Upper lobe of right lung (tissue), 1 donor: ENCODE measurements at regions not wholly inside any gene's neighbourhood (a gene's known extent, or its start where the extent isn't known, plus 50 kb on each side); places are given as distances from the start of the nearest gene placed in this dataset.

Experiments used
- ATAC-seq: fragments of 200-7000 bp; cut with Tn5 transposase; one replicate; pipeline ENCODE4 v1.9.1; 2020; ENCODE audit warnings: mild to moderate bottlenecking, moderate library complexity
- DNase-seq: peaks from one replicate; pipeline ENCODE4 v3.0.0-alpha.2; 2020
- H3K27ac ChIP-seq: fragments of 200-600 bp; one replicate; pipeline ENCODE4 v1.8.0; 2022
- H3K27me3 ChIP-seq: fragments of 200-600 bp; one replicate; pipeline ENCODE4 v1.8.0; 2022; ENCODE audit warnings: mild to moderate bottlenecking
- H3K36me3 ChIP-seq: fragments of 200-600 bp; one replicate; pipeline ENCODE4 v1.8.0; 2022
- H3K4me1 ChIP-seq: fragments of 200-600 bp; one replicate; pipeline ENCODE4 v1.8.0; 2022
- H3K4me3 ChIP-seq: fragments of 200-600 bp; one replicate; pipeline ENCODE4 v1.8.0; 2022; ENCODE audit warnings: mild to moderate bottlenecking
- H3K9me3 ChIP-seq: fragments of 200-600 bp; one replicate; pipeline ENCODE4 v1.8.0; 2022
- CTCF ChIP-seq: fragments of 200-600 bp; IDR thresholded peaks from one replicate; pipeline ENCODE4 v1.8.0; 2022; ENCODE audit warnings: antibody characterized with exemption
- intact Hi-C: fragments of 100-400 bp; cut with DNase I; formaldehyde crosslinking; loops from one replicate; pipeline ENCODE4 v1.11.0; 2022
- donor health status: DM: no; HTN: yes; CAD: no; lungs with severe emphysema.

DNA sequence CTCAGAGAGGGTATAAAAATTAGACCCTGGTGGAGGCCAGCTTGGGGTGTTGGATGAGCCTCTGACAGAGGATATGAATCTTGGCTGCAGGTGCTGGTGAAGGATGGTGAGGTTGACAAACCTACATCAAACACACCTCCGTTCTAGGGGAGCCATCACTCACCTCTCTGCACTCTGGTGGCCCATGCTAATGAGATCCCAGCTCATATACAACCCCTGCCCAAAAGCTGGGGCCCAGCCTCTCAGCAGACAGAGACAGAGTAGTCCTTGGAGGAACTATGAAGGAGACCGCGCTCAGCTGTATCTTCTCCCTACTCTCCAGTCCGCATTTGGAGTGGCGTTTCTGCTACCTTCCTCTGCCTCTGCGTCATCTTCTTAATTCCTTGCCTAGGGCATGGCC is 83.1 kb upstream of the SORCS3 start:
- intact Hi-C loops: no loop called here
- DNase-seq: no peak
- no peaks in the 10 kb centered on the region for H3K4me1 ChIP-seq
- H3K27me3 ChIP-seq: no peaks in the 10 kb centered on the region
- H3K27ac ChIP-seq: no peak overlapping the region
- no peak overlapping the region for H3K4me3 ChIP-seq
- TF ChIP-seq CTCF: no peak
- ATAC-seq: no peak
- H3K36me3 ChIP-seq: no peaks in the 10 kb centered on the region
- no peaks in the 10 kb centered on the region for H3K9me3 ChIP-seq

DNA sequence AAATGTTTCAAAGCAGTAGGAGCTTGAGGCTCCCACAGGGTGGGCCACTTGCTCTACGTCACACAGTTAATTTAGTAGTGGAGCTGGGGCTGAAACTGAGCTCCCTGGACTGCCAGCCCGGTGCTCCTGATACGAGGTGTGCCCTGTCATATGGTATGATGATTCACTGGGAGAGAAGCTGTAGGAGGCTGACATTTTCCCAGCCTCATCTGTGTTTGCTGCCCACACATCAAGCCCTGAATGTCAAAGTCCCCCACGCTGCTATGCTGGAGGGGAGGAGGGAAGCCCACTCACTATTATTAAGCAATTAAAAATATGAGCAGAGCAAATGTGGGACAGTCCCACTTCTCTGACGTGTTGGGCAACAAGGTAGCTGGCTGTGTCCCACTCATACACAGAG is 81.2 kb upstream of the SORCS3 start:
- intact Hi-C loops: no loop called here
- H3K27ac ChIP-seq: no peak overlapping the region
- ATAC-seq (no peak), DNase-seq (no peak)
- TF ChIP-seq CTCF: no peak
- no peaks in the 10 kb centered on the region for H3K27me3 ChIP-seq
- no peaks in the 10 kb centered on the region for H3K9me3 ChIP-seq
- H3K4me1 ChIP-seq: no peaks in the 10 kb centered on the region
- H3K36me3 ChIP-seq: no peaks in the 10 kb centered on the region
- no peak overlapping the region for H3K4me3 ChIP-seq

DNA sequence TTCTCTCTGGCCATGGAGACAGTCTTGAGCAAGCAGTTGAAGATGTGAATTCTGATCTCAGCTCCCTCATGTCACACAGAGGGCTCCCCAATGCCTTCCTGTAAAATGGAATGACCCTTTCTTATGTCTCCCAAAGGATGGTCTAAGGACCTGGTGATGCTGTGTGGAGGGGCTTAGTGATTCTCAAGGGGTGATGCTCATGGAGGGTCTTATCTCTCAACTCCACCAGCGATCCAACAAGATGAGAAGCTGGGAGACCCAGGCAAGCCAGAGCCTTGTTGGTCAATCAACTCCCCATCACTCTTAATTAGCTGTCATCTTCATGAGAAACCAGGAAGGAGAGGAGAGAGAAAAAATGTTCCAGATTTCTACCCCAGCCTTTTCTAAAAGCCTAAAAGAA is 78.0 kb upstream of the SORCS3 start:
- no peak overlapping the region for H3K27ac ChIP-seq
- H3K4me3 ChIP-seq: no peak overlapping the region
- no peak for ATAC-seq
- intact Hi-C loops: no loop called here
- no peaks in the 10 kb centered on the region for H3K36me3 ChIP-seq
- H3K27me3 ChIP-seq: no peaks in the 10 kb centered on the region
- H3K4me1 ChIP-seq: no peaks in the 10 kb centered on the region
- H3K9me3 ChIP-seq: no peaks in the 10 kb centered on the region
- TF ChIP-seq CTCF: no peak
- no peak for DNase-seq

GRCh38 chr10:104563548-104563947 is 77.5 kb upstream of the SORCS3 start:
- TF ChIP-seq CTCF: no peak
- DNase-seq: no peak
- no peak overlapping the region for H3K4me3 ChIP-seq
- no peak for ATAC-seq
- intact Hi-C loops: no loop called here
- no peaks in the 10 kb centered on the region for H3K27me3 ChIP-seq
- H3K4me1 ChIP-seq: no peaks in the 10 kb centered on the region
- no peak overlapping the region for H3K27ac ChIP-seq
- no peaks in the 10 kb centered on the region for H3K9me3 ChIP-seq
- H3K36me3 ChIP-seq: no peaks in the 10 kb centered on the region

DNA sequence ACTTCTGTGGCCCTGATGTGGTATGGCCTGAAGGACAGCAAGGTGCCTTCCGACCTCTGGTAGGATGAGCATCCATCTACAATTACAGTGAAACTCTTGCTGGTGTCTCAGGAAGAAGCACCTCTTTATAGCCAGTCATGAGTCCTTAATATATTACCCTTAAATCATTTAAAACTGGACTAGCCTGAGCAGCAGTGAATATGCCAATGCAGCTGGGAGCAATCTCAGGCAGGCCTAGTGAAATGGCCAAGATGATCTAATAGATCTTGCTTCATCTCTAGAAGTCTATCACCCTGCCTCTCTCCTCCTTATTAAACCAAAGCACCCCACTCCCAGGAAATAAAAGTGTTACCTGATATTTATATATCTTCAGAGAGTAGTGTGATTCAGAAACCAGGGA is 66.7 kb upstream of the SORCS3 start:
- Histone ChIP-seq H3K4me1 (no peaks in the 10 kb centered on the region), H3K36me3 (no peaks in the 10 kb centered on the region), H3K4me3 (no peak overlapping the region), H3K27ac (no peak overlapping the region), H3K9me3 (no peaks in the 10 kb centered on the region), H3K27me3 (peaks cover under 1% of the 10 kb centered on the region)
- DNase-seq (no peak), ATAC-seq (no peak)
- intact Hi-C loops: no loop called here
- no peak for TF ChIP-seq CTCF

DNA sequence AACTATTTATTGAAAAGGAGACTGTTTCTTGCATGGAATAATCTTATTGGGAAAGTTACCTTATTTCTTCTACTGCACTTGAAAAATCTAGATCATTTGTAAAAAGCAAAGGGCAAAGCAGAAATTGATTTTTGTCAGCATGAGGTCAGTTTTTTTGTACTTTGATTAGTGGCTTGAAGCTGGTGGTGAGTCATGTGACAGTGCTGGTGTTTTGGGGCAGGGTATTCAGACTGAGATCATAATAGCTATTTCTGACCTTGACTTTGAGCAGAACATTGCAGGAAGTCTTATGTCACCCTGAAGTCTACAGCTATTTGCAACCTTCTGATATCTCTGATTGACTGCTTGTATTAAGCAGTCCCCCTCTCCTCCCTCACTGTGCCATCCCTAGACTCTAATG is 66.3 kb upstream of the SORCS3 start:
- no peak for ATAC-seq
- no peak for DNase-seq
- intact Hi-C loops: no loop called here
- Histone ChIP-seq H3K36me3 (no peaks in the 10 kb centered on the region), H3K4me1 (no peaks in the 10 kb centered on the region), H3K27me3 (peaks cover 4% of the 10 kb centered on the region), H3K9me3 (no peaks in the 10 kb centered on the region), H3K4me3 (no peak overlapping the region), H3K27ac (no peak overlapping the region)
- TF ChIP-seq CTCF: no peak
